ENCODE measurements at regions not wholly inside any gene's neighbourhood (a gene's known extent, or its start where the extent isn't known, plus 50 kb on each side); places are given as distances from the start of the nearest gene placed in this dataset.
"Not testable (repeated sequence)": the region's sequence is repeated elsewhere in the genome, so short reads cannot be mapped to it uniquely, and the experiment has no call there.

DNA sequence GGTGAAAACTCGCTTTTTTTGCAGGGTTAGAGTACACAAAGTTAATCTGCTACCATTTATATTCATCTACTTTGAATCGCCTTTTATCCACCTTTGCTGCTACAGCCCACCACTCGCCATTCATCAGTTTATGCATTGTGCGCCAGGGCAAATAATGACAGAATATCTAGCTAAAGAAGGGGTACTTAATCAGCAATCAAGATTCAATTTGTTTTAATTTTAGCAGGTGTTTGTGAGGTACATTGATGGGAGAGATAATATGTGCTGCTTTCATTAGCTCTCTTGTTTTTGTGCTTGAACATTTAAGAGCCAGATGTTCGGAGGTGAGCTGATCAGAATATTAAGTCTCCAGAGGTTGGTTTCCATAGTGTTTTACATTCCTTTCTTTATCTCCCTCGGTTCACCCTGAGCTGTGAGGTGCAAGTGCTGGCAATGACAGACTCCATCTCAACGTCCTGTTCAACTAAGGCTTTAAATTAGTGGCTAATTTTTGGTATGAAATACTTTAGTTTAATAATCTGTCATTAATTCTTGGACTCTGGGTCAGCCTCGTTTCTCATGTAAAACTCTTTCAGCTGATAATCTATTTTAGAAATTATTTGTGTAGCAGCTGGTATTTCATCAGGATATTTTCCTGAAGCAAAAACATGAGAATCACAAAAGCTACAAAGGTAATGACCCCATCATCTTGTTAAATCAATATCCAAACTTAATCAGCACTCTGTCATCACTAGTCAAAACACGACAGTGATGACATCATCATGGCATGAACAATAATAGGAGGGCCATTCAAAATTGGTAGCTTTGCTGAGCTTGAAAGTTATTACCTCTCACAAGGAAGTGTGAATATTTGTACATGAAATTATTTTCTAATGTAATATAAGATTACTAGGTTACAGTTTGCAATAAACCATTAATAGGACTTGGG lies 479.9 kb upstream of the FANCL start:
- DNase-seq (ENCODE audit: low read depth in 2 of 2, low spot score in 1 of 2) = no peak

DNA sequence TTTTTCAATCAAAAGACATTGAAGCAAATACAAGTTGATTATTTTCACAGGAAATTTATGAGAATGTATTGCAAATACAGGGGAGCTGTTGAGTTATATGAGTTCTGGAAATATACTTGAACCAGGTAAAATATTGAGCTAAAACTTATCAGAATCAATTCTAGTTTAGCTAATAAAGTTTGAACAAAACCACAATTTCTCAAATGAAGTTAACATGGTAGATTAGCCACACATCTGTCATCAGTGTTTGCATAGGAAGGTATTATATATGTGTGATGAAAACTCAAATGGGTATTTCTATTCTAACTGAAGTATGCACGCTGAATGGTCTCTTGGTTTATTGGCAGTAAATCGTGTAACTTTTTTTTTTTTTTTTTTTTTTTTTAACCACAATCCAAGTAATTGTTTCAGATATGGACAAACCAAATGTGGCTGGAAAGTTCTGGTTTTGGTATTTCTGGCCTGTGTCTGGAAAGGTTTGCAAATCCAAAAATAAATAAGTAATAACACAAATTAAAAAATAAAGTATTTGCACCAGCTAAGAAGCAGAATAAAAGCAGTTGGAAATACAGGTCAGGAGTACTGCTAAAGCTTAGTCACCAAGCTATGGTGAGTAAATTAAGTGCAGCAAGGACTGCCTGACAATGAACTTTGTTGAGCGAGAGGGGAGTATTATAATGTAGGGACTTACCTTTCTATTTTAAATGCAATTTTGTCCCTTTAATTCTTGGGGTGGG lies 479.1 kb upstream of the FANCL start:
- no peak for DNase-seq (ENCODE audit: low read depth in 2 of 2, low spot score in 1 of 2)

GRCh38 chr2:58715344-58715743 lies 474.2 kb upstream of the FANCL start:
- DNase-seq (ENCODE audit: low read depth in 2 of 2, low spot score in 1 of 2) = no peak

DNA sequence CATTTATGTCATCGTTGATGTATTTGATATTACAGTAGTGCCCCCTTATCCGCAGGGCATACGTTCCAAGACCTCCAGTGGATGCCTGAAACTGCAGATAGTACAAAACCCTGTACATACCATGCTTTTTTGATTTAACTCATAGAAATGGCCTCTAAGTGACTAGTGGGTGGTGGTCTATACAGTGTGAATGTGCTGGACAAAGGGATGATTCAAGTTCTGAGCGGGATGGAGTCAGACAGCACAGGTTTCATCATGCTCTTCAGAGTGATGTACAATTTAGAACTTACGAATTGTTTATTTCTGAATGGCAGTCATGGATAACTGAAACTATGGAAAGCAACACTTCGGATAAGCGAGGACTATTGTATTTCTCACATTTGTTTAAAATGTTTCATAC lies 473.1 kb upstream of the FANCL start:
- no peak for DNase-seq (ENCODE audit: low read depth in 2 of 2, low spot score in 1 of 2)

DNA sequence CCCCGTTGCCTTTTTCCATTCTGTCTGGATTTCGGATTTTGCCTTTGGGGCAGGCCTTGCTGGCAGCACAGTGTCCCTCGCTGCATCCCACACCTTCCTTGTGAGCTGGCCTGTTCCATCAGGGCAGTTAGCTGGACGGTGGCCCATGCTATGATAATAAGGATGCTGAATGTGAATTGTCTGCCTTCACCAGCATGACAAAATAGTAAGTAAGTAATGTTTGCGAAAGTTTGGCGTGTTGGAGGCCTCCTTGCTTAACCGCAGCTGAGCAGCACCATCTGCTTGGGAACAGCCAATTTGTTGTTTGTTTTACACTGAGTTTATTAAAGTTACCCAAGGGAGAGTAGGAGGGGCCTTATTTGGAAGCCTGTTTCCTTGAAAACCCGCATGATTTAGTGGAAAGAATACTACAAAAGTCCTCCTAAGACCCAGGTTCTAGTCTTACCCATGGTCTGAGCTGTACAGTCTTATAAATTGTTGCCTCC lies 469.7 kb upstream of the FANCL start:
- DNase-seq (ENCODE audit: low read depth in 2 of 2, low spot score in 1 of 2) = no peak

GRCh38 chr2:58709687-58710354 lies 468.7 kb upstream of the FANCL start:
- no peak for DNase-seq (ENCODE audit: low read depth in 2 of 2, low spot score in 1 of 2)

- no peak for DNase-seq (ENCODE audit: low read depth in 2 of 2, low spot score in 1 of 2)
Measured at GRCh38 chr2:58709274-58709673, 468.1 kb upstream of the FANCL start.

DNA sequence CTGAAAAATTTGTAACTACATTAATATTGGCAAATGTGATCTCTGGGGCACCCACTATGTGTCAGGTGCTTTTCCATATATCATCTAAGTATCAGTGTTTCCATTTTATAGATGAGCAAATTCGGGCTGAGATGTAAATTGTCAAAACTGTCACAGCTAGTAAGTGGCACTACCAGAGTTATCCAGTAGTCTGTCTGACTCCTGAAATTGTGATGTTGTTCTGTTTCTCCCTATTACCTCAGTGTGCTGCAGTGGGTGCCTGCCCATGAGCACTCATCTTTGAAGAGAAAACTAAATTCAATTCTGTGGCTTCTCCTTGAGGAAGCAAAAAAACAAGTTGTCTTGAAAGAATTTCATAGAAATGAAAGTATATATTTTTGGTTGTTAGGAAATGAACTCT lies 467.4 kb upstream of the FANCL start:
- DNase-seq (ENCODE audit: low read depth in 2 of 2, low spot score in 1 of 2) = no peak

DNA sequence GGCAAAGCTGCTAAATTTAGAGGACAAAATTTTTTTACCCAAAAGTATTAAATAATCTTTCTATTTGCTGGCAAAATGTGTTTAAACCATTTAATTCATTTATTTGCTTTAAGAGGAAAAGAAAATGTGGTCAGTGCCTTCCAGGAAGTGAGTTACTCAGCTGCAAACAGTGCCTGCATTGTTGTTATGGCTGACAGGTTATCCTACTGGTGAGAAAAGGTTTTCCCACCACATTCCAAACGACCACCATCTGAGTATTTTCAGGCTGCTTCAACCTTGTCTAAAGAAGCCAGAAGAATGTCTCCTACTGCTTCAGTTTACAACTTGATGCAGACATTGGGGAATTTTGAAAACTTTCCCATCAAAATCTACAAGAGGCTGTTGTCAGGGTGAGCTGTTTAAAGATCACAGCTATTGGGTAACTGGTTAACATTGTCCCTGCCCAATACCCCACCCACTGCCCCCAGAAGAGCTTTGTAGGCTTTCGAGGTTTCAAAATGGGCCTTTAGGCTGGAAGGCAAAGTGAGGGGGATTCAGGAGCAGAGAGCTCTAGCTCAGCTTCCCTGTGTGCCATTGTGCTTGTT lies 461.3 kb upstream of the FANCL start:
- DNase-seq (ENCODE audit: low read depth in 2 of 2, low spot score in 1 of 2) = no peak

GRCh38 chr2:58701688-58702301 lies 460.7 kb upstream of the FANCL start:
- DNase-seq (ENCODE audit: low read depth in 2 of 2, low spot score in 1 of 2) = no peak

DNA sequence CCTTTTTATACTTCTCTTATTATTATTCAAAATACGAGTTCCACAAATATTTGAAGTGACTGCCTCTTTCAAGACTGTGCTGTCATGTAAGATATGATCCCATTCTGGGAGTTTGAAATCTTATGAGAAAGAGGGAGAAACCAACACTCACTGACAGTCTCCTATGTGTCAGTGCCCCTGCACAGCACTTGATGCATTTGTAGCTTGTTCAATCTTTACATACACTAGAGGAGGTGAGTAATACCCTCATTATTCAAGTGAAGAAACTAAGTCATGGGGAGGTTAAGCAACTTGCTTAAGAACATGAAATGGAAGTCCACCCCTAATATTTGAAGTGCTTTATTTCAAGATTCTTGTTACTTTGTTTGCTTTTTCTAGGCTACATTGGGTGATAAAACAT lies 459.5 kb upstream of the FANCL start:
- DNase-seq (ENCODE audit: low read depth in 2 of 2, low spot score in 1 of 2) = no peak

DNA sequence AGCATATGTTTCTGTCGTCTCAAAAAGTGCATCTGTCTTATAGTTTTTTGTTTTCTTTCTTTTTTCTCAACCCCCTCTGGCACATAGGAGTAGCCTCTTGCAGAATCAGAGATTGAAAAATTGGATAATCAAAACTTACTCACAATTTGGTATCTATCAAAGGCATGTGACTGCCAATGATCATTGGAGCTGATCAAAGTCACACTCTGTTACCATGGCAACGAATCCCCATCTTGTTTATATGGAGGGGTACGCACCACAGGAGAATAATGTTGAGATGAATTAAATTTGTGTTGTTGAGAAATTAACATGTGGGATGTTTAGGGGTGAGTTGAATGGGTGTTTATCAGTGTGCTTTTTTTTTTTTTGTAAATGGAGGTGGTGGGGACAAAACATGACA lies 458.3 kb upstream of the FANCL start:
- DNase-seq (ENCODE audit: low read depth in 2 of 2, low spot score in 1 of 2) = no peak

DNA sequence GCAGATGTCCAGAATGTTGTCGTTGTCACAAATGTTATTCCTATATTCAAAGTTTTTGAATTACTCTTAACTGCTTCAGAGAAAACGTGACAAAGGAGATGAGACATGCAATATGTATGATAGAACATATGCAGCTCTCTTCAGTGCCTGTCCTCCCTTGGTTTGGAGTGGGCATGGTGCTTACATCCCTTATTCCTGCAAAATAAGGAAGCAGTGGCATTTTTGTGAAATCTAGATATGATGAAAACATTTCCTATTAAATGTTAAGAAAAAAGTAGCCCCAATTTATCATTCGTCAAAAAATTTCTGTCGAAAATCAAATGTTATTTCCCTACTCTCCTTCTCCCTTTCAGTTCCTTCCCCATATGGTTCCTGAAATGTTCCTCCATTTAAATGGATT lies 457.5 kb upstream of the FANCL start:
- no peak for DNase-seq (ENCODE audit: low read depth in 2 of 2, low spot score in 1 of 2)

- not testable (repeated sequence) for DNase-seq (ENCODE audit: low read depth in 2 of 2, low spot score in 1 of 2)
Measured at GRCh38 chr2:58694114-58694513, 453.0 kb upstream of the FANCL start.

DNA sequence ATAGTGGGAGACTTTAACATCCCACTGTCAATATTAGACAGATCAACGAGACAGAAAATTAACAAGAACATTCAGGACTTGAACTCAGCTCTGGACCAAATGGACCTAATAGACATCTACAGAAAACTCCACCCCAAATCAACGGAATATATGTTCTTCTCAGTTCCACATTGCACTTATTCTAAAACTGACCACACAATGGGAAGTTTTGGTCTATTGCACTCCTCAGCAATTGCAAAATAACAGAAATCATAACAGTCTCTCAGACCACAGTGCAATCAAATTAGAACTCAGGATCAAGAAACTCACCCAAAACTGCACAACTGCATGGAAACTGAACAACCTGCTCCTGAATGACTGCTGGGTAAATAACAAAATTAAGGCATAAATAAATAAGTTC lies 449.9 kb upstream of the FANCL start:
- DNase-seq (ENCODE audit: low read depth in 2 of 2, low spot score in 1 of 2) = not testable (repeated sequence)

DNA sequence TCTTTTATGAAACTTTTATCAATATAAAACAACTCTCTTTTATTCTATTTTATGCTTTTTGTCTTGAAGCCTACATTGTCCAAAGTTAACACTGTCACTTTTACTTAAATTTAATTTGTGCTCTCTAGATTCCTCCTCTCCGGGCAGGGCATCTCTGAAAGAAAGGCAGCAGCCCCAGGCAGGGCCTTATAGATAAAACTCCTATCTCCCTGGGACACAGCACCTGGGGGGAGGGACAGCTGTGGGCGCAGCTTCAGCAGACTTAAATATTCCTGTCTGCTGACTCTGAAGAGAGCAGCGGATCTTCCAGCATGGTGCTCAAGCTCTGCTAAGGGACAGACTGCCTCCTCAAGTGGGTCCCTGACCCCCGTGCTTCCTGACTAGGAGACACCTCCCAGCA lies 447.7 kb upstream of the FANCL start:
- DNase-seq (ENCODE audit: low read depth in 2 of 2, low spot score in 1 of 2) = no peak

GRCh38 chr2:58686776-58687175 lies 445.7 kb upstream of the FANCL start:
- DNase-seq (ENCODE audit: low read depth in 2 of 2, low spot score in 1 of 2) = no peak

- DNase-seq (ENCODE audit: low read depth in 2 of 2, low spot score in 1 of 2) = no peak
Measured at GRCh38 chr2:58680755-58681310, 439.7 kb upstream of the FANCL start.

GRCh38 chr2:58677748-58678147 lies 436.6 kb upstream of the FANCL start:
- no peak for DNase-seq (ENCODE audit: low read depth in 2 of 2, low spot score in 1 of 2)

GRCh38 chr2:58671675-58672074 lies 430.6 kb upstream of the FANCL start:
- DNase-seq (ENCODE audit: low read depth in 2 of 2, low spot score in 1 of 2) = no peak

- DNase-seq (ENCODE audit: low read depth in 2 of 2, low spot score in 1 of 2) = no peak
Measured at GRCh38 chr2:58669998-58670397, 428.9 kb upstream of the FANCL start.
